ENCODE measurements at regions not wholly inside any gene's neighbourhood (a gene's known extent, or its start where the extent isn't known, plus 50 kb on each side); places are given as distances from the start of the nearest gene placed in this dataset.

- H3K27ac ChIP-seq (ENCODE audit: low read depth in 2 of 2, low read length in 1 of 2) = no peak overlapping the region
- H3K36me3 ChIP-seq (replicated peaks in 1 of 2; ENCODE audit: control insufficient read depth in 1 of 2, insufficient read depth in 2 of 2, low read length in 1 of 2) = no peaks in the 10 kb centered on the region
- no peaks in the 10 kb centered on the region for H4K20me1 ChIP-seq (ENCODE audit: insufficient read depth)
- H3K79me2 ChIP-seq (ENCODE audit: insufficient read depth) = no peaks in the 10 kb centered on the region
- TF ChIP-seq USF1 (IDR thresholded peaks at IDR 0.05; ENCODE audit: borderline replicate concordance, low read depth) (no peak), EP300 (IDR thresholded peaks at IDR 0.05; ENCODE audit: borderline replicate concordance in 1 of 2, low read depth in 1 of 2, low read length in 1 of 2) (no peak), FOSL2 (IDR thresholded peaks at IDR 0.05; ENCODE audit: borderline replicate concordance, low read depth) (no peak), MXI1 (IDR thresholded peaks at IDR 0.05; ENCODE audit: low read depth, low read length) (no peak), TCF12 (IDR thresholded peaks at IDR 0.05) (no peak), TAF1 (IDR thresholded peaks at IDR 0.05; ENCODE audit: borderline replicate concordance, low read depth, low read length) (no peak), RAD21 (IDR thresholded peaks at IDR 0.05; ENCODE audit: low read length) (no peak), TEAD4 (IDR thresholded peaks at IDR 0.05; ENCODE audit: borderline replicate concordance, insufficient read depth) (no peak), JUND (IDR thresholded peaks at IDR 0.05) (no peak), RXRA (IDR thresholded peaks at IDR 0.05; ENCODE audit: borderline replicate concordance, low read depth) (no peak), FOXJ3 (CRISPR knock-in tag; IDR thresholded peaks at IDR 0.05) (no peak), ELF1 (IDR thresholded peaks at IDR 0.05) (no peak), MEF2A (IDR thresholded peaks at IDR 0.05; ENCODE audit: borderline replicate concordance, low read depth) (no peak), SMC3 (IDR thresholded peaks at IDR 0.05; ENCODE audit: low read depth, low read length) (no peak), FOXM1 (IDR thresholded peaks at IDR 0.05; ENCODE audit: low read depth) (no peak), SIN3A (IDR thresholded peaks at IDR 0.05; ENCODE audit: borderline replicate concordance, low read depth, low read length) (no peak)
- TF ChIP-seq, protein P1, sequence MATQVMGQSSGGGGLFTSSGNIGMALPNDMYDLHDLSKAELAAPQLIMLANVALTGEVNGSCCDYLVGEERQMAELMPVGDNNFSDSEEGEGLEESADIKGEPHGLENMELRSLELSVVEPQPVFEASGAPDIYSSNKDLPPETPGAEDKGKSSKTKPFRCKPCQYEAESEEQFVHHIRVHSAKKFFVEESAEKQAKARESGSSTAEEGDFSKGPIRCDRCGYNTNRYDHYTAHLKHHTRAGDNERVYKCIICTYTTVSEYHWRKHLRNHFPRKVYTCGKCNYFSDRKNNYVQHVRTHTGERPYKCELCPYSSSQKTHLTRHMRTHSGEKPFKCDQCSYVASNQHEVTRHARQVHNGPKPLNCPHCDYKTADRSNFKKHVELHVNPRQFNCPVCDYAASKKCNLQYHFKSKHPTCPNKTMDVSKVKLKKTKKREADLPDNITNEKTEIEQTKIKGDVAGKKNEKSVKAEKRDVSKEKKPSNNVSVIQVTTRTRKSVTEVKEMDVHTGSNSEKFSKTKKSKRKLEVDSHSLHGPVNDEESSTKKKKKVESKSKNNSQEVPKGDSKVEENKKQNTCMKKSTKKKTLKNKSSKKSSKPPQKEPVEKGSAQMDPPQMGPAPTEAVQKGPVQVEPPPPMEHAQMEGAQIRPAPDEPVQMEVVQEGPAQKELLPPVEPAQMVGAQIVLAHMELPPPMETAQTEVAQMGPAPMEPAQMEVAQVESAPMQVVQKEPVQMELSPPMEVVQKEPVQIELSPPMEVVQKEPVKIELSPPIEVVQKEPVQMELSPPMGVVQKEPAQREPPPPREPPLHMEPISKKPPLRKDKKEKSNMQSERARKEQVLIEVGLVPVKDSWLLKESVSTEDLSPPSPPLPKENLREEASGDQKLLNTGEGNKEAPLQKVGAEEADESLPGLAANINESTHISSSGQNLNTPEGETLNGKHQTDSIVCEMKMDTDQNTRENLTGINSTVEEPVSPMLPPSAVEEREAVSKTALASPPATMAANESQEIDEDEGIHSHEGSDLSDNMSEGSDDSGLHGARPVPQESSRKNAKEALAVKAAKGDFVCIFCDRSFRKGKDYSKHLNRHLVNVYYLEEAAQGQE (IDR thresholded peaks at IDR 0.05; ENCODE audit: low read depth, low read length) = no peak
- TF ChIP-seq, protein P2, sequence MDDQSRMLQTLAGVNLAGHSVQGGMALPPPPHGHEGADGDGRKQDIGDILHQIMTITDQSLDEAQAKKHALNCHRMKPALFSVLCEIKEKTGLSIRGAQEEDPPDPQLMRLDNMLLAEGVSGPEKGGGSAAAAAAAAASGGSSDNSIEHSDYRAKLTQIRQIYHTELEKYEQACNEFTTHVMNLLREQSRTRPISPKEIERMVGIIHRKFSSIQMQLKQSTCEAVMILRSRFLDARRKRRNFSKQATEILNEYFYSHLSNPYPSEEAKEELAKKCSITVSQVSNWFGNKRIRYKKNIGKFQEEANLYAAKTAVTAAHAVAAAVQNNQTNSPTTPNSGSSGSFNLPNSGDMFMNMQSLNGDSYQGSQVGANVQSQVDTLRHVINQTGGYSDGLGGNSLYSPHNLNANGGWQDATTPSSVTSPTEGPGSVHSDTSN (IDR thresholded peaks at IDR 0.05) = no peak
- H3F3A ChIP-seq (replicated peaks; ENCODE audit: insufficient read depth) = no peaks in the 10 kb centered on the region
- CTCF ChIA-PET = no interaction called here
- H3K9ac ChIP-seq = no peak overlapping the region
- H3K9me3 ChIP-seq = no peaks in the 10 kb centered on the region
- H3K4me3 ChIP-seq (ENCODE audit: low read depth in 2 of 2, low read length in 1 of 2) = no peak overlapping the region
- WGBS (ENCODE audit: low lambda C conversion rate) = 51% methylated on average over 15 of the region's 15 CpGs
- no peak for DNase-seq
- H2AFZ ChIP-seq (ENCODE audit: low read depth) = no peak overlapping the region
- POLR2A ChIA-PET = no interaction called here
- H3K4me2 ChIP-seq = no peak overlapping the region
- no peaks in the 10 kb centered on the region for H3K9me2 ChIP-seq
- H3K4me1 ChIP-seq (ENCODE audit: control insufficient read depth in 1 of 2, insufficient read depth in 2 of 2, low read depth in 1 of 2, low read length in 1 of 2) = no peaks in the 10 kb centered on the region
- H3K27me3 ChIP-seq (ENCODE audit: insufficient read depth) = no peaks in the 10 kb centered on the region
These were observed 50.5 kb upstream of the OTOS start for GRCh38 chr2:240191001-240191400.

Data from SK-N-SH (cell line).